Esophagus squamous epithelium (tissue), 5 donors: ENCODE measurements at regions not wholly inside any gene's neighbourhood (a gene's known extent, or its start where the extent isn't known, plus 50 kb on each side); places are given as distances from the start of the nearest gene placed in this dataset.

Experiments
- DNase-seq: peaks from one replicate; lab custom pipeline; 2025; lab: John Stamatoyannopoulos, UW
- H3K27ac ChIP-seq, 4 donors: fragments of 200-600 bp; sonication (generic); one replicate each; pipeline ENCODE4 v1.5.1; 2016 to 2019; ENCODE audit warnings: mild to moderate bottlenecking in 1 of 4
- H3K27me3 ChIP-seq, 4 donors: fragments of 200-600 bp; sonication (generic); 1 replicate in 3 of 4; 2 replicates in 1 of 4; pipeline versions ENCODE4 v1.5.1 to v1.6.0; 2017 to 2021; ENCODE audit warnings: antibody characterized with exemption in 1 of 4
- H3K36me3 ChIP-seq, 3 donors: fragments of 200-600 bp; sonication (generic); one replicate each; pipeline ENCODE4 v1.5.1; 2016 to 2019
- H3K4me1 ChIP-seq, 3 donors: fragments of 200-600 bp; sonication (generic); one replicate each; pipeline ENCODE4 v1.5.1; 2017 to 2019
- H3K4me3 ChIP-seq, 4 donors: fragments of 200-600 bp; sonication (generic); 1 replicate in 3 of 4; 2 replicates in 1 of 4; pipeline ENCODE4 v1.5.1; 2016 to 2019; ENCODE audit warnings: mild to moderate bottlenecking in 2 of 4, moderate library complexity in 1 of 4
- H3K9me3 ChIP-seq, 3 donors: fragments of 200-600 bp; sonication (generic); one replicate each; pipeline ENCODE4 v1.5.1; 2016 to 2019
- CTCF ChIP-seq, 6 experiments: fragments of 450-650 bp in 4 of 6; fragments of 200-600 bp in 2 of 6; sonication (generic) in 2 of 6; IDR thresholded peaks; one replicate each; pipeline ENCODE4 v1.5.1; 2016 to 2019; ENCODE audit warnings: antibody characterized with exemption in 6 of 6, mild to moderate bottlenecking in 4 of 6, moderate library complexity in 4 of 6
- POLR2A ChIP-seq, 4 donors: fragments of 450-650 bp; IDR thresholded peaks; one replicate each; pipeline ENCODE4 v1.6.1; 2017; ENCODE audit warnings: antibody characterized with exemption in 4 of 4, mild to moderate bottlenecking in 4 of 4, moderate library complexity in 3 of 4
- WGBS, 2 donors: methylation state at CpG; one replicate each; pipeline ENCODE4 v1.1.5; 2018; 5-methylcytosine and 5-hydroxymethylcytosine counted together
- intact Hi-C: fragments of 100-400 bp; cut with DNase I; formaldehyde crosslinking; loops from one replicate; pipeline ENCODE4 v1.15.0; 2022
- donor health status: DM: yes; HTN: yes; CAD: no.

- no peak overlapping the region for H3K27ac ChIP-seq
- no peaks in the 10 kb centered on the region for H3K9me3 ChIP-seq
- WGBS, 2 donors, result 18 to 20% methylated on average over 8 of the region's 8 CpGs
- no peak overlapping the region for H3K4me3 ChIP-seq
- intact Hi-C loops, result no loop called here
- H3K27me3 ChIP-seq, result peaks cover 0 to 19% (median 0%) of the 10 kb centered on the region in 4 donors
- H3K36me3 ChIP-seq, result no peaks in the 10 kb centered on the region
- no peak for DNase-seq
- H3K4me1 ChIP-seq, result peaks cover 0 to 19% (median 4%) of the 10 kb centered on the region in 3 donors
- TF ChIP-seq POLR2A (IDR thresholded peaks at IDR 0.05) (no peak), CTCF (IDR thresholded peaks at IDR 0.05) (peak in 5 of 6 experiments; percentile 52 to 71 (median 56))
These were observed 106.3 kb downstream of the PTCSC3 start for GRCh38 chr14:36070031-36070719.

GRCh38 chr14:36069535-36069900 lies 107.0 kb downstream of the PTCSC3 start:
- no peak for DNase-seq
- no peak overlapping the region for H3K27ac ChIP-seq
- WGBS, 2 donors, result 14 to 17% methylated on average over 2 of the region's 2 CpGs
- peaks cover 0 to 19% (median 0%) of the 10 kb centered on the region in 4 donors for H3K27me3 ChIP-seq
- intact Hi-C loops, result no loop called here
- H3K36me3 ChIP-seq, result no peaks in the 10 kb centered on the region
- H3K4me3 ChIP-seq, result no peak overlapping the region
- peaks cover 0 to 19% (median 4%) of the 10 kb centered on the region in 3 donors for H3K4me1 ChIP-seq
- TF ChIP-seq POLR2A (IDR thresholded peaks at IDR 0.05) (no peak), CTCF (IDR thresholded peaks at IDR 0.05) (peak in 5 of 6 experiments; percentile 35 to 67 (median 42))
- H3K9me3 ChIP-seq, result no peaks in the 10 kb centered on the region

DNA sequence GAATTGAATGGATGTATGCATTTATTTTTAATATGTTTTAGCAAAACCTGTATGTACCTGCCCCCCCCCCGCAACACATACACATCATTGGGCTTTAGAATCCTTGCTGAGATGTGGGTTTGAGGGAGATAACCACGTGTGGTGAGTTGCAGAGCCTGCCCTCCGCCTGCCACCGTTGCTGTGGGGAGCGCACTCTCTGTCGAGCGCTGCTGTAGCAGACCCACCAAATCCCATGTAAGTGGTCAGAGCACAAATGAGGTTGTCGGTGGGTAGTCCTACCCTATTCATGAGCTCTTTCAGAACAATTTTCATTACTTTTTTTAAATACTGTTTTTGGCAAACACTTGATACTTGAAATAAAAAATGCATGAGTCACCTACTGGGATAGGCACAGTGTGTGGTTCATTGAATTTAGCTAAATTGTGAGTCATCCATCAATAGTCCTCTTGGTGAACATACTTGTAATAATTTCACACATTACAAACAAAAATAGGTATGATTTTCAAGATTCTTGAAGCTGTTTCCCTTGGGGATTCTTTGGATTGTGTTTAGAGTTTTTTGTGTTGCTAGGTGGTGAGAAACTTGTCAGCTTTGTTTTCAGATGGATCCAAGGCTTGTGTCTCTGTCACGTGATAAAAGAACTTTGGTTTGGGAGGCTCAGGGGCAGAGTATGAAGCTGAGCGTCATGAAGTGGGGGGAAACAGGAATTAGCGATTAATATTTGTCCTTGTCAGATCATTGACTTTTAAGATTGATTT lies 107.6 kb downstream of the PTCSC3 start:
- Histone ChIP-seq H3K27ac (no peak overlapping the region), H3K4me3 (no peak overlapping the region), H3K4me1 (peaks cover 0 to 19% (median 4%) of the 10 kb centered on the region in 3 donors), H3K36me3 (no peaks in the 10 kb centered on the region), H3K27me3 (peaks cover 0 to 19% (median 0%) of the 10 kb centered on the region in 4 donors), H3K9me3 (no peaks in the 10 kb centered on the region)
- 36 to 38% methylated on average over 10 to 11 of the region's 11 CpGs for WGBS, 2 donors
- intact Hi-C loops, result no loop called here
- DNase-seq, result no peak
- TF ChIP-seq POLR2A (IDR thresholded peaks at IDR 0.05), result no peak
- no peak for TF ChIP-seq CTCF (IDR thresholded peaks at IDR 0.05)

DNA sequence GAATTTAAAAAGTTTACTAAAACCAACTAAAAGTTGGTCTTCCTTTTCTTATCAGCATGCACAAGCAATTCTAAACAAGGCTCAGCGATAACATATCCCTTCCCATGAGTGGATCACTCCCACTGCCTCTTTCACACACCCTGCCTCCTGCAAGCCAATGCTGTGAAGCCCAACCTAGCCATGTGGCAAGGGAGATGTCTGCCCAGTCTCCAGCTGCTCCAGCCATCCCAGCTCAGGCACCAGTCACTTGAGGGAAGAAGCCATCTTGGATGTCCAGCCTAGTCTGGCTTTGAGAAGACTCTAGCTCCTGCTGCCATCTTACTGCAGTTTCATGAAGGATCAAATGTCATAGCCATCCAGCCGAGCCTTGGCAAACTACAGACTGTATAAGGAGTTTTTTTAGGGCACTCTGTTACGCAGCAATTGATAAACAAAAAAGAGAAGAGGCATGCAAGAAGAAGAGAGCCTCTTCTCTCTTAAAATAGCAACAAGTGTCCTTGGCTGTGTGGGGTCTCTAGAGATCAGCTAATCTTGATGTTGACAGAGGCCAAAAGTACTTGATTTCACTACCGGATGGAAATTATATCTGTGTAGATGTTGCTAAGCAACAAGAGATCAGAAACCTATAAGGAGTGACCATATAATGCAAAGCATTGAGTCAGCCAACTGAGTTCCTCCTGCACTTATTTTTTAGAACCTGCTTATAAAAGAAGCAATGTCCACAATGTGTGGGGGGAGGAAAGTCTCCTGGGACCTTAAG lies 108.9 kb downstream of the PTCSC3 start:
- Histone ChIP-seq H3K9me3 (no peaks in the 10 kb centered on the region), H3K27me3 (peaks cover 0 to 17% (median 0%) of the 10 kb centered on the region in 4 donors), H3K4me1 (peaks cover 0 to 19% (median 4%) of the 10 kb centered on the region in 3 donors), H3K27ac (no peak overlapping the region), H3K4me3 (no peak overlapping the region), H3K36me3 (no peaks in the 10 kb centered on the region)
- 53 to 76% methylated on average over 3 to 4 of the region's 4 CpGs for WGBS, 2 donors
- no peak for DNase-seq
- TF ChIP-seq CTCF (IDR thresholded peaks at IDR 0.05) (no peak), POLR2A (IDR thresholded peaks at IDR 0.05) (no peak)
- intact Hi-C loops, result no loop called here
